T-helper 1 cell (primary cell): ENCODE measurements at regions not wholly inside any gene's neighbourhood (a gene's known extent, or its start where the extent isn't known, plus 50 kb on each side); places are given as distances from the start of the nearest gene placed in this dataset.

Experiments
- DNase-seq, 5 donors: peaks; one replicate each; pipeline ENCODE4 v3.0.0-alpha.2; 2012 to 2020

GRCh38 chr16:55941552-55941951, 66.4 kb upstream of the CES5A start:
- no peak for DNase-seq

- no peak for DNase-seq
These were observed 63.0 kb upstream of the CES5A start for GRCh38 chr16:55938126-55938525.

GRCh38 chr16:55933038-55933437, 57.9 kb upstream of the CES5A start:
- DNase-seq, result no peak

- no peak for DNase-seq
These were observed 54.9 kb upstream of the CES5A start for GRCh38 chr16:55930036-55930435.

GRCh38 chr16:55929181-55929580, 54.0 kb upstream of the CES5A start:
- DNase-seq, result no peak

GRCh38 chr16:55925242-55925641, 50.1 kb upstream of the CES5A start:
- DNase-seq, result no peak
